Common myeloid progenitor, CD34-positive (primary cell): ENCODE measurements at regions not wholly inside any gene's neighbourhood (a gene's known extent, or its start where the extent isn't known, plus 50 kb on each side); places are given as distances from the start of the nearest gene placed in this dataset.

ENCODE experiments used
- CTCF ChIA-PET: fragments of 350-600 bp; sonication (Branson Sonifier 250); formaldehyde crosslinking; loops from one replicate; lab custom pipeline; 2021; ENCODE audit warnings: antibody characterized with exemption; lab: Charles Lee
- POLR2A ChIA-PET: fragments of 350-600 bp; sonication (Branson Sonifier 250); formaldehyde crosslinking; loops from one replicate; lab custom pipeline; 2021; ENCODE audit warnings: antibody characterized with exemption; lab: Charles Lee
- DNase-seq, 3 donors: peaks; one replicate each; pipeline versions ENCODE4 v3.0.0 to v3.0.0-alpha.2; 2013
- H3K27ac ChIP-seq, 2 experiments: 1 replicate in 1 of 2; 2 replicates in 1 of 2; pipeline ENCODE4 v1.7.0; 2013; ENCODE audit warnings: inconsistent platforms in 2 of 2, low read length in 2 of 2, mild to moderate bottlenecking in 2 of 2, low read depth in 1 of 2, moderate library complexity in 1 of 2; ENCODE audit not compliant: severe bottlenecking in 2 of 2, insufficient read depth in 1 of 2, poor library complexity in 1 of 2
- H3K27me3 ChIP-seq, 5 experiments: replicated peaks in 2 of 5; 1 replicate in 3 of 5; 2 replicates in 2 of 5; pipeline versions ENCODE4 v1.6.1 to v1.7.0; 2013; ENCODE audit warnings: low read length in 4 of 5, mild to moderate bottlenecking in 2 of 5, moderate library complexity in 2 of 5, inconsistent platforms in 1 of 5; ENCODE audit not compliant: insufficient read depth in 5 of 5, control insufficient read depth in 4 of 5
- H3K36me3 ChIP-seq, 4 experiments: 1 replicate in 2 of 4; 2 replicates in 2 of 4; pipeline versions ENCODE4 v1.6.1 to v1.7.0; 2013; ENCODE audit warnings: low read length in 3 of 4, control low read depth in 1 of 4, mild to moderate bottlenecking in 1 of 4; ENCODE audit not compliant: control insufficient read depth in 4 of 4, insufficient read depth in 4 of 4
- H3K4me1 ChIP-seq, 4 experiments: 1 replicate in 3 of 4; 2 replicates in 1 of 4; pipeline versions ENCODE4 v1.6.1 to v1.7.1; 2013; ENCODE audit warnings: low read length in 3 of 4, mild to moderate bottlenecking in 3 of 4, control low read depth in 1 of 4, inconsistent platforms in 1 of 4, moderate library complexity in 1 of 4; ENCODE audit not compliant: control insufficient read depth in 4 of 4, insufficient read depth in 4 of 4; ENCODE audit errors: control extremely low read depth in 1 of 4
- H3K4me3 ChIP-seq, 7 experiments: 1 replicate in 4 of 7; 2 replicates in 3 of 7; pipeline versions ENCODE4 v1.5.1 to v1.7.0; 2013; ENCODE audit warnings: mild to moderate bottlenecking in 7 of 7, low read length in 6 of 7, moderate library complexity in 6 of 7, inconsistent platforms in 2 of 7, low read depth in 2 of 7, control low read depth in 1 of 7; ENCODE audit not compliant: insufficient read depth in 4 of 7, control insufficient read depth in 1 of 7; ENCODE audit errors: extremely low read depth in 1 of 7
- H3K9me3 ChIP-seq, 5 experiments: 1 replicate in 4 of 5; 2 replicates in 1 of 5; pipeline versions ENCODE4 v1.6.1 to v1.7.1; 2013; ENCODE audit warnings: low read length in 4 of 5, mild to moderate bottlenecking in 2 of 5, inconsistent platforms in 1 of 5, low read depth in 1 of 5, moderate library complexity in 1 of 5; ENCODE audit not compliant: control insufficient read depth in 4 of 5, insufficient read depth in 2 of 5; ENCODE audit errors: control extremely low read depth in 1 of 5
- WGBS: methylation state at CpG from one replicate; pipeline ENCODE4 v1.1.5; 2013; ENCODE audit not compliant: insufficient coverage; 5-methylcytosine and 5-hydroxymethylcytosine counted together

- no peak overlapping the region for H3K4me3 ChIP-seq
- H3K27me3 ChIP-seq: peaks cover 0 to 3% (median 0%) of the 10 kb centered on the region in 5 experiments
Measured at GRCh38 chr2:19228181-19228593, 130.2 kb downstream of the OSR1 start.

GRCh38 chr2:19226871-19227270 is 131.6 kb downstream of the OSR1 start:
- POLR2A ChIA-PET: no interaction called here
- H3K36me3 ChIP-seq: no peaks in the 10 kb centered on the region
- peaks cover 0 to 2% (median 0%) of the 10 kb centered on the region in 5 experiments for H3K27me3 ChIP-seq
- CTCF ChIA-PET: no interaction called here
- DNase-seq: no peak
- 92% methylated on average over 3 of the region's 4 CpGs for WGBS
- H3K4me1 ChIP-seq: no peaks in the 10 kb centered on the region
- H3K9me3 ChIP-seq: no peaks in the 10 kb centered on the region
- H3K4me3 ChIP-seq: no peak overlapping the region
- no peak overlapping the region for H3K27ac ChIP-seq

More at GRCh38 chr2:19228181-19228593, 130.2 kb downstream of the OSR1 start:
- H3K27ac ChIP-seq: no peak overlapping the region
- no peaks in the 10 kb centered on the region for H3K9me3 ChIP-seq
- no CpG with 5 or more reads among the region's 3 CpGs for WGBS
- no peak for DNase-seq
- H3K36me3 ChIP-seq: no peaks in the 10 kb centered on the region
- H3K4me1 ChIP-seq: no peaks in the 10 kb centered on the region
- POLR2A ChIA-PET: no interaction called here
- CTCF ChIA-PET: no interaction called here

GRCh38 chr2:19226386-19226785 is 132.0 kb downstream of the OSR1 start:
- POLR2A ChIA-PET: no interaction called here
- Histone ChIP-seq H3K9me3 (no peaks in the 10 kb centered on the region), H3K27me3 (no peaks in the 10 kb centered on the region), H3K4me1 (no peaks in the 10 kb centered on the region), H3K36me3 (no peaks in the 10 kb centered on the region), H3K27ac (no peak overlapping the region), H3K4me3 (no peak overlapping the region)
- CTCF ChIA-PET: no interaction called here
- no peak for DNase-seq
- 100% methylated on average over 4 of the region's 6 CpGs for WGBS

GRCh38 chr2:19225931-19226330 is 132.5 kb downstream of the OSR1 start:
- WGBS: 100% methylated on average over 1 of the region's 1 CpG
- POLR2A ChIA-PET: no interaction called here
- Histone ChIP-seq H3K27ac (no peak overlapping the region), H3K27me3 (no peaks in the 10 kb centered on the region), H3K4me1 (no peaks in the 10 kb centered on the region), H3K9me3 (no peaks in the 10 kb centered on the region), H3K4me3 (no peak overlapping the region), H3K36me3 (no peaks in the 10 kb centered on the region)
- CTCF ChIA-PET: no interaction called here
- no peak for DNase-seq

- no peaks in the 10 kb centered on the region for H3K4me1 ChIP-seq
- CTCF ChIA-PET: no interaction called here
- DNase-seq: no peak
- POLR2A ChIA-PET: no interaction called here
- H3K9me3 ChIP-seq: no peaks in the 10 kb centered on the region
- no peak overlapping the region for H3K4me3 ChIP-seq
- no peak overlapping the region for H3K27ac ChIP-seq
- H3K36me3 ChIP-seq: no peaks in the 10 kb centered on the region
- no peaks in the 10 kb centered on the region for H3K27me3 ChIP-seq
Measured at GRCh38 chr2:19225126-19225525, 133.3 kb downstream of the OSR1 start.

GRCh38 chr2:19224486-19224885 is 133.9 kb downstream of the OSR1 start:
- H3K4me1 ChIP-seq: no peaks in the 10 kb centered on the region
- CTCF ChIA-PET: no interaction called here
- WGBS: no CpG with 5 or more reads among the region's 1 CpG

GRCh38 chr2:19224011-19224410 is 134.4 kb downstream of the OSR1 start:
- WGBS: 89% methylated on average over 5 of the region's 5 CpGs
- H3K27ac ChIP-seq: no peak overlapping the region
- no peaks in the 10 kb centered on the region for H3K9me3 ChIP-seq
- ChIA-PET POLR2A (no interaction called here), CTCF (no interaction called here)
- H3K27me3 ChIP-seq: no peaks in the 10 kb centered on the region
- no peaks in the 10 kb centered on the region for H3K4me1 ChIP-seq
- no peak for DNase-seq
- no peaks in the 10 kb centered on the region for H3K36me3 ChIP-seq
- H3K4me3 ChIP-seq: no peak overlapping the region

More at GRCh38 chr2:19224486-19224885, 133.9 kb downstream of the OSR1 start:
- no peak for DNase-seq
- no peaks in the 10 kb centered on the region for H3K27me3 ChIP-seq
- H3K27ac ChIP-seq: no peak overlapping the region
- H3K36me3 ChIP-seq: no peaks in the 10 kb centered on the region
- H3K4me3 ChIP-seq: no peak overlapping the region
- H3K9me3 ChIP-seq: no peaks in the 10 kb centered on the region
- POLR2A ChIA-PET: no interaction called here
